Osteocyte (in vitro differentiated cells): ENCODE measurements at regions not wholly inside any gene's neighbourhood (a gene's known extent, or its start where the extent isn't known, plus 50 kb on each side); places are given as distances from the start of the nearest gene placed in this dataset.

ENCODE experiments used
- DNase-seq: peaks from one replicate; pipeline ENCODE4 v3.0.0; 2021; ENCODE audit warnings: mixed read lengths; ENCODE audit not compliant: unreplicated experiment; ENCODE audit errors: extremely low spot score
- H3K27ac Mint-ChIP-seq: one replicate; pipeline ENCODE4 v1.8.0; 2021; ENCODE audit warnings: mild to moderate bottlenecking, mixed read lengths; ENCODE audit not compliant: unreplicated experiment
- H3K27me3 Mint-ChIP-seq: one replicate; pipeline ENCODE4 v1.8.0; 2021; ENCODE audit warnings: mixed read lengths; ENCODE audit not compliant: unreplicated experiment
- H3K36me3 Mint-ChIP-seq: one replicate; pipeline ENCODE4 v1.8.0; 2021; ENCODE audit warnings: mixed read lengths; ENCODE audit not compliant: unreplicated experiment
- H3K4me1 Mint-ChIP-seq: one replicate; pipeline ENCODE4 v1.8.0; 2021; ENCODE audit warnings: mixed read lengths; ENCODE audit not compliant: unreplicated experiment
- H3K4me3 Mint-ChIP-seq: one replicate; pipeline ENCODE4 v1.8.0; 2021; ENCODE audit warnings: mild to moderate bottlenecking, moderate library complexity, mixed read lengths; ENCODE audit not compliant: unreplicated experiment
- H3K9me3 Mint-ChIP-seq: one replicate; pipeline ENCODE4 v1.8.0; 2021; ENCODE audit warnings: mixed read lengths; ENCODE audit not compliant: unreplicated experiment
- TF ChIP-seq, protein P1 (sequence below): fragments of 200-600 bp; sonication (generic); IDR thresholded peaks from 2 replicates; pipeline ENCODE4 v1.5.0; 2021; ENCODE audit warnings: antibody characterized with exemption, mild to moderate bottlenecking, moderate library complexity

DNA sequence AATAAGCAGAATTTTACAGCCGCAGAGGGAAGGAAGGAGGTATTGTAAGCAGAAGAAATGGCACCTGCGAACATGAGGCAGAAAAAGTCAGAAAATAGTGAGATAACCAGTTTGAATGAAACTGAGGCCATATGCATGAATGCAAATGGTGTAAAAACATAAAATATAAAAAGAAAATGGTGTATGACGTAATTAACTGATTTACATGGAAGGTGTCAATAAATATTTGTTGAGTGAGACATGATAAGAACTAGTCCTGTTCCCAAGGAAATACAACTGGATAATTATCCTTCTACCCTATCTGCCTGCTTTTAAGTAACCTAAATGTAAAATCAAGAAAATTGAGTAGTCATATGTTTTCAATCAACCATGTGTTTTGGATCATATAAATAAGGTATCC lies 178.1 kb upstream of the TOX3 start:
- no peak overlapping the region for H3K27ac Mint-ChIP-seq
- TF ChIP-seq, protein P1, sequence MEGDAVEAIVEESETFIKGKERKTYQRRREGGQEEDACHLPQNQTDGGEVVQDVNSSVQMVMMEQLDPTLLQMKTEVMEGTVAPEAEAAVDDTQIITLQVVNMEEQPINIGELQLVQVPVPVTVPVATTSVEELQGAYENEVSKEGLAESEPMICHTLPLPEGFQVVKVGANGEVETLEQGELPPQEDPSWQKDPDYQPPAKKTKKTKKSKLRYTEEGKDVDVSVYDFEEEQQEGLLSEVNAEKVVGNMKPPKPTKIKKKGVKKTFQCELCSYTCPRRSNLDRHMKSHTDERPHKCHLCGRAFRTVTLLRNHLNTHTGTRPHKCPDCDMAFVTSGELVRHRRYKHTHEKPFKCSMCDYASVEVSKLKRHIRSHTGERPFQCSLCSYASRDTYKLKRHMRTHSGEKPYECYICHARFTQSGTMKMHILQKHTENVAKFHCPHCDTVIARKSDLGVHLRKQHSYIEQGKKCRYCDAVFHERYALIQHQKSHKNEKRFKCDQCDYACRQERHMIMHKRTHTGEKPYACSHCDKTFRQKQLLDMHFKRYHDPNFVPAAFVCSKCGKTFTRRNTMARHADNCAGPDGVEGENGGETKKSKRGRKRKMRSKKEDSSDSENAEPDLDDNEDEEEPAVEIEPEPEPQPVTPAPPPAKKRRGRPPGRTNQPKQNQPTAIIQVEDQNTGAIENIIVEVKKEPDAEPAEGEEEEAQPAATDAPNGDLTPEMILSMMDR = no peak
- no peaks in the 10 kb centered on the region for H3K27me3 Mint-ChIP-seq
- no peaks in the 10 kb centered on the region for H3K36me3 Mint-ChIP-seq
- H3K4me1 Mint-ChIP-seq = no peaks in the 10 kb centered on the region
- no peak for DNase-seq
- peaks cover 6% of the 10 kb centered on the region for H3K9me3 Mint-ChIP-seq
- H3K4me3 Mint-ChIP-seq = no peak overlapping the region

DNA sequence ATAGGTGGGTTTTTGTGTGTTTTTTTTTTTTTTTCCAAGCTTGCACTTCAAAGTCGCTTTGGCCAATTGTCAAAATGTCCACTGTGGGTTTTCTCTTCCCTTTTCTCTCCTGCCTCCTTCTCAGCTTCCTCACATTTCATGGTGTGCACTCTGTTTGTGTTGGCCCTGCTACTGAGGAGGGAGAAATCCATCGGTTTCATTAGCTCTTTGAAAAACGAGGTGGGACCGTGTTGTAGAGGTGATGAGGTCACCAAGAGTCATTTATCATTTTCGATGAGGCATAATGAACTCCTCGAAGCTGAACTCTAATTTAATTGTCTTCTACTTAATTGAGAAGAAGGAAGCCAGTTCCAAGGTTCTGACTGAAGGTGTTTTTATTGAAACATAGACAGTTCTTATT lies 174.4 kb upstream of the TOX3 start:
- no peak for DNase-seq
- no peaks in the 10 kb centered on the region for H3K4me1 Mint-ChIP-seq
- H3K27ac Mint-ChIP-seq = no peak overlapping the region
- H3K36me3 Mint-ChIP-seq = no peaks in the 10 kb centered on the region
- TF ChIP-seq, protein P1 = no peak
- H3K4me3 Mint-ChIP-seq = no peak overlapping the region
- peaks cover 3% of the 10 kb centered on the region for H3K9me3 Mint-ChIP-seq
- H3K27me3 Mint-ChIP-seq = no peaks in the 10 kb centered on the region

DNA sequence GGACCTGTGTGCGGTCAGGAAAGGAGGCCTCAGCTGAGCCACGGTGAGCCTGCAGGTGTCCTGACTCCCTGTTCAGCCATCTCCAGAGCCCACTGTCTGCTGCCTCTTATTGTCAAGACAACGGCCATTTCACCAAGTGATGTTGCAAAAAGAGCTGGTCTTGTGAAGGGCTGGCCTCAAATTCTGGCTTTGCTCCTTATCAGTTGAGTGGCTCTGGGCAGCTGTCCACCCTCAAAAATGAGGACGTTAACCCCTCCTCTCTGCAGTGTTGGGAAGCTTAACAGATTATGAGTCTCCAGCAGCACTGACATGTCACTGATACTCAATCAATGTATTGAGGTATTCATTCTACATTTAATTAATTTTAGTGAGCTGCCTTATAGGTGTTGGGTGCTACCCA lies 171.1 kb upstream of the TOX3 start:
- TF ChIP-seq, protein P1 = no peak
- no peak overlapping the region for H3K27ac Mint-ChIP-seq
- H3K36me3 Mint-ChIP-seq = no peaks in the 10 kb centered on the region
- H3K4me3 Mint-ChIP-seq = no peak overlapping the region
- no peaks in the 10 kb centered on the region for H3K4me1 Mint-ChIP-seq
- peaks cover 3% of the 10 kb centered on the region for H3K9me3 Mint-ChIP-seq
- no peaks in the 10 kb centered on the region for H3K27me3 Mint-ChIP-seq
- DNase-seq = no peak

DNA sequence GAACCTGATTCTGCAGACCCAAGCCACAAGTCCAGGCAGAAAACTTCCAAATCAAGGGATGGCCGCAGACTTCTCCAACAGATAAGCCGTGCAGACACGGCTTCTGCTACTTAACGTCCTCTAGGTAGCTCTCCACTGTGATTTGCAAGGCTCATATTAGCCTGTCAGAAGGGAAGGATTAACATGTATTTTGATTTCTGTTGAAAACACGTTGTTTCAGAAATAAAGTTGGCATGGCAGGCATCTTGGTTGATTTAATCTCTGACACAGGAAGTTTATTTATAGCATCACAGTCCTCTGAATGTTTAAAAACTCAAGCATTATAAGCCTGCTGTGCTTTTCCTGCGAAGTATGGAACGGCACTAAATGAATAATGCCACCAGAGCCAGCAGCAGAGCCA lies 166.8 kb upstream of the TOX3 start:
- Mint-ChIP-seq H3K4me1 (no peaks in the 10 kb centered on the region), H3K4me3 (no peak overlapping the region), H3K27me3 (no peaks in the 10 kb centered on the region), H3K9me3 (peaks cover 3% of the 10 kb centered on the region), H3K27ac (no peak overlapping the region), H3K36me3 (no peaks in the 10 kb centered on the region)
- TF ChIP-seq, protein P1 = no peak
- DNase-seq = no peak

DNA sequence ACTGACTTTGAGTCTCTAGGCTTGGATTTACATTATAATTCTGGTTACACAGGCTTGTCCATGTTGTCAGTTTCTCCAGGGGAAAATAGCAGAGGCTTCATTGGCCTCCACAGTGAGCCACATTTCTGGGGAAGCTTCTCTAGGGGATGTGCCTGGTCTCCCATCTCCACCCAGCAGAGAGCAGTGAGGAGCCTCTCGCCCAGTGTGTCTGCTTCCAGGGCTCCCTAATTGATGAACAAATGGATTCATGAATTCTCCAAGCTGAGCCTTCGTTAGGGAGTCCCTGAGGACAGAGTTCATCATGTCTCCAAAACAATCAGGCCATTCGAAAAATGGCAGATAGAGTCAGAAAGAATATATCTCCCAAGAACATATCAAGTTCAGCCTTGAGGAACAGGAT lies 162.4 kb upstream of the TOX3 start:
- Mint-ChIP-seq H3K4me1 (no peaks in the 10 kb centered on the region), H3K27me3 (no peaks in the 10 kb centered on the region), H3K4me3 (no peak overlapping the region), H3K27ac (no peak overlapping the region), H3K9me3 (no peaks in the 10 kb centered on the region), H3K36me3 (no peaks in the 10 kb centered on the region)
- no peak for DNase-seq
- TF ChIP-seq, protein P1 = no peak
